HepG2 (cell line): ENCODE measurements at regions not wholly inside any gene's neighbourhood (a gene's known extent, or its start where the extent isn't known, plus 50 kb on each side); places are given as distances from the start of the nearest gene placed in this dataset.

Experiments used
- ATF6 ChIP-seq: sonication (generic); formaldehyde crosslinking; conservative IDR thresholded peaks from 2 replicates; pipeline ENCODE4 v1.4.0; 2020; ENCODE audit warnings: missing genetic modification reagents
- FOXO1 ChIP-seq: sonication (generic); formaldehyde crosslinking; IDR thresholded peaks from 2 replicates; pipeline ENCODE4 v1.4.0; 2020; ENCODE audit warnings: missing genetic modification reagents
- HES4 ChIP-seq: sonication (generic); formaldehyde crosslinking; IDR thresholded peaks from 2 replicates; pipeline ENCODE4 v1.9.0; 2021; ENCODE audit warnings: mild to moderate bottlenecking, missing genetic modification reagents, borderline replicate concordance
- IKZF5 ChIP-seq: IDR thresholded peaks from 2 replicates; pipeline ENCODE4 v1.6.1; 2018; ENCODE audit warnings: missing genetic modification reagents, mild to moderate bottlenecking, missing compliant biosample characterization
- KDM1A ChIP-seq: IDR thresholded peaks from 2 replicates; pipeline ENCODE4 v1.6.1; 2016; ENCODE audit warnings: missing compliant biosample characterization
- MXI1 ChIP-seq: IDR thresholded peaks from 3 replicates; pipeline ENCODE4 v1.6.1; 2012; ENCODE audit warnings: low read depth, low read length, inconsistent platforms, borderline replicate concordance
- NR2F6 ChIP-seq, 2 experiments: IDR thresholded peaks; 2 replicates each; pipeline ENCODE4 v1.6.1; 2016; ENCODE audit warnings: antibody characterized with exemption in 1 of 2, mild to moderate bottlenecking in 1 of 2
- SALL1 ChIP-seq: sonication (generic); formaldehyde crosslinking; IDR thresholded peaks from 2 replicates; pipeline ENCODE4 v1.8.0; 2022; ENCODE audit warnings: mild to moderate bottlenecking, missing genetic modification reagents
- U2AF2 ChIP-seq: fragments of 200-400 bp; formaldehyde crosslinking; IDR thresholded peaks from 2 replicates; pipeline ENCODE4 v1.6.1; 2017; ENCODE audit warnings: low read depth, mild to moderate bottlenecking, low read length
- ZNF160 ChIP-seq: sonication (generic); formaldehyde crosslinking; IDR thresholded peaks from 2 replicates; pipeline ENCODE4 v1.8.0; 2022; ENCODE audit warnings: mild to moderate bottlenecking, inconsistent platforms, missing genetic modification reagents
- ZNF44 ChIP-seq: sonication (generic); formaldehyde crosslinking; IDR thresholded peaks from 2 replicates; pipeline ENCODE4 v1.5.1; 2020; ENCODE audit warnings: mild to moderate bottlenecking, missing genetic modification reagents
- ZNF709 ChIP-seq: sonication (generic); formaldehyde crosslinking; IDR thresholded peaks from 2 replicates; pipeline ENCODE4 v1.5.0; 2020; ENCODE audit warnings: mild to moderate bottlenecking, missing genetic modification reagents
- ZSCAN25 ChIP-seq: sonication (generic); formaldehyde crosslinking; IDR thresholded peaks from 2 replicates; pipeline ENCODE4 v1.8.0; 2022; ENCODE audit warnings: mild to moderate bottlenecking, missing genetic modification reagents
- TF ChIP-seq, protein P1 (sequence below): sonication (generic); formaldehyde crosslinking; IDR thresholded peaks from 2 replicates; pipeline ENCODE4 v1.5.1; 2020; ENCODE audit warnings: missing genetic modification reagents, mild to moderate bottlenecking, borderline replicate concordance
- TF ChIP-seq, protein P2 (sequence below): sonication (generic); formaldehyde crosslinking; IDR thresholded peaks from 2 replicates; pipeline ENCODE4 v1.5.1; 2020; ENCODE audit warnings: missing genetic modification reagents, mild to moderate bottlenecking, borderline replicate concordance
- TF ChIP-seq, protein P3 (sequence below): IDR thresholded peaks from 2 replicates; pipeline ENCODE4 v1.6.1; 2016; ENCODE audit warnings: mild to moderate bottlenecking
- TF ChIP-seq, protein P4 (sequence below): sonication (generic); formaldehyde crosslinking; IDR thresholded peaks from 2 replicates; pipeline ENCODE4 v1.9.0; 2022; ENCODE audit warnings: missing genetic modification reagents, mild to moderate bottlenecking, borderline replicate concordance

DNA sequence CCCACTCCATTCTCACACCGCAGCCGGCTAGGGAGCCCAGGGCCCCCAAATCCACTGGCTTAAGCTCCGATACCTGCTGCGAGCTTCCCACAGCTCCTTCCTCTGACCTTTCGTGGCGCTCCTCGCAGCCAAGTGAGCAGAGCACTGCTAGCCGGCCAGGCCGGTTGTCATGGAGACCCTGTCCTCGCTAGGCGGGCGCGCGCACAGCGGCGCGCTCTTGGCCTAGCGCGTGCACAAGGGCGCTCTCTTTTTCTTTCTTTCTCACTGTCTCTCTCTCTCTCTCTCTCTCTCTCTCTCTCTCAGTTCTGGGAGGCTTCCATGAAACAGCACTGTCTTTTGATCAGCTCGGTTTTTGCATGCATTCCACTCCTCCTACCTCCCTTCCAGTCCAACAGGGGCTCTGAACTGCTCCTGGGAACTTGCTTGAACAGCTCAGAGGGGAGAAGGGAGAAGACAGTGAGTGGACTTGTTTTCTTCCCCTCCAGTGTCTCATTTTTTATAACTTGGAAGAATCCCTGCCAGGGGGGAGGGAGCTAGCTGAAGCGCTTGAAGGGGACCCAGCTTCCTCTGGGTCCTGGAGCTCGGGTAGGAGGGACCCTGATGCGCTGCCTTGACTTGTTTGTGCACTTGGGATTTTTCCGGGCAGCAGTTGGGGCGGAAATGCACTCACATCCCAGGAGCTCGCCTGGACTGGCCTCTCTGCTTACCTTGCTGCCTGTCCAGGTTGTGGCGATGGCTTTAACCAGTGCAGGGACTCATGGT, 100.3 kb upstream of the AKIP1 start (continued):
- TF ChIP-seq U2AF2 (0 out of 2 replicates have a peak, but pooled peaks have one; percentile 65), ZNF709 (CRISPR knock-in tag) (0 out of 2 replicates have a peak, but pooled peaks have one; percentile 22), ZNF44 (no peak), IKZF5 (CRISPR knock-in tag) (no peak; the same call in 1 of the 2 replicates), ATF6 (CRISPR knock-in tag) (no peak), HES4 (CRISPR knock-in tag) (no peak; the same call in 1 of the 2 replicates), FOXO1 (CRISPR knock-in tag) (no peak), NR2F6 (IDR thresholded peaks at IDR 0.05) (no peak), NR2F6 (CRISPR knock-in tag; IDR thresholded peaks at IDR 0.05) (peak; percentile 10; the same call in 1 of the 2 replicates), MXI1 (0 out of 3 replicates have a peak, but pooled peaks have one; percentile 64), KDM1A (CRISPR knock-in tag) (no peak), SALL1 (CRISPR knock-in tag) (peak; percentile 36; the same call in 1 of the 2 replicates), ZNF160 (CRISPR knock-in tag) (no peak), ZSCAN25 (CRISPR knock-in tag) (no peak)
- TF ChIP-seq, protein P1, sequence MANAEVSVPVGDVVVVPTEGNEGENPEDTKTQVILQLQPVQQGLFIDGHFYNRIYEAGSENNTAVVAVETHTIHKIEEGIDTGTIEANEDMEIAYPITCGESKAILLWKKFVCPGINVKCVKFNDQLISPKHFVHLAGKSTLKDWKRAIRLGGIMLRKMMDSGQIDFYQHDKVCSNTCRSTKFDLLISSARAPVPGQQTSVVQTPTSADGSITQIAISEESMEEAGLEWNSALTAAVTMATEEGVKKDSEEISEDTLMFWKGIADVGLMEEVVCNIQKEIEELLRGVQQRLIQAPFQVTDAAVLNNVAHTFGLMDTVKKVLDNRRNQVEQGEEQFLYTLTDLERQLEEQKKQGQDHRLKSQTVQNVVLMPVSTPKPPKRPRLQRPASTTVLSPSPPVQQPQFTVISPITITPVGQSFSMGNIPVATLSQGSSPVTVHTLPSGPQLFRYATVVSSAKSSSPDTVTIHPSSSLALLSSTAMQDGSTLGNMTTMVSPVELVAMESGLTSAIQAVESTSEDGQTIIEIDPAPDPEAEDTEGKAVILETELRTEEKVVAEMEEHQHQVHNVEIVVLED (CRISPR knock-in tag) = 0 out of 2 replicates have a peak, but pooled peaks have one; percentile 35
- TF ChIP-seq, protein P2, sequence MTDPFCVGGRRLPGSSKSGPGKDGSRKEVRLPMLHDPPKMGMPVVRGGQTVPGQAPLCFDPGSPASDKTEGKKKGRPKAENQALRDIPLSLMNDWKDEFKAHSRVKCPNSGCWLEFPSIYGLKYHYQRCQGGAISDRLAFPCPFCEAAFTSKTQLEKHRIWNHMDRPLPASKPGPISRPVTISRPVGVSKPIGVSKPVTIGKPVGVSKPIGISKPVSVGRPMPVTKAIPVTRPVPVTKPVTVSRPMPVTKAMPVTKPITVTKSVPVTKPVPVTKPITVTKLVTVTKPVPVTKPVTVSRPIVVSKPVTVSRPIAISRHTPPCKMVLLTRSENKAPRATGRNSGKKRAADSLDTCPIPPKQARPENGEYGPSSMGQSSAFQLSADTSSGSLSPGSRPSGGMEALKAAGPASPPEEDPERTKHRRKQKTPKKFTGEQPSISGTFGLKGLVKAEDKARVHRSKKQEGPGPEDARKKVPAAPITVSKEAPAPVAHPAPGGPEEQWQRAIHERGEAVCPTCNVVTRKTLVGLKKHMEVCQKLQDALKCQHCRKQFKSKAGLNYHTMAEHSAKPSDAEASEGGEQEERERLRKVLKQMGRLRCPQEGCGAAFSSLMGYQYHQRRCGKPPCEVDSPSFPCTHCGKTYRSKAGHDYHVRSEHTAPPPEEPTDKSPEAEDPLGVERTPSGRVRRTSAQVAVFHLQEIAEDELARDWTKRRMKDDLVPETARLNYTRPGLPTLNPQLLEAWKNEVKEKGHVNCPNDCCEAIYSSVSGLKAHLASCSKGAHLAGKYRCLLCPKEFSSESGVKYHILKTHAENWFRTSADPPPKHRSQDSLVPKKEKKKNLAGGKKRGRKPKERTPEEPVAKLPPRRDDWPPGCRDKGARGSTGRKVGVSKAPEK (CRISPR knock-in tag) = peak; percentile 91; the same call in 1 of the 2 replicates
- TF ChIP-seq, protein P3, sequence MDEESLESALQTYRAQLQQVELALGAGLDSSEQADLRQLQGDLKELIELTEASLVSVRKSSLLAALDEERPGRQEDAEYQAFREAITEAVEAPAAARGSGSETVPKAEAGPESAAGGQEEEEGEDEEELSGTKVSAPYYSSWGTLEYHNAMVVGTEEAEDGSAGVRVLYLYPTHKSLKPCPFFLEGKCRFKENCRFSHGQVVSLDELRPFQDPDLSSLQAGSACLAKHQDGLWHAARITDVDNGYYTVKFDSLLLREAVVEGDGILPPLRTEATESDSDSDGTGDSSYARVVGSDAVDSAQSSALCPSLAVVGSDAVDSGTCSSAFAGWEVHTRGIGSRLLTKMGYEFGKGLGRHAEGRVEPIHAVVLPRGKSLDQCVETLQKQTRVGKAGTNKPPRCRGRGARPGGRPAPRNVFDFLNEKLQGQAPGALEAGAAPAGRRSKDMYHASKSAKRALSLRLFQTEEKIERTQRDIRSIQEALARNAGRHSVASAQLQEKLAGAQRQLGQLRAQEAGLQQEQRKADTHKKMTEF (CRISPR knock-in tag) = 0 out of 2 replicates have a peak, but pooled peaks have one; percentile 16
- TF ChIP-seq, protein P4, sequence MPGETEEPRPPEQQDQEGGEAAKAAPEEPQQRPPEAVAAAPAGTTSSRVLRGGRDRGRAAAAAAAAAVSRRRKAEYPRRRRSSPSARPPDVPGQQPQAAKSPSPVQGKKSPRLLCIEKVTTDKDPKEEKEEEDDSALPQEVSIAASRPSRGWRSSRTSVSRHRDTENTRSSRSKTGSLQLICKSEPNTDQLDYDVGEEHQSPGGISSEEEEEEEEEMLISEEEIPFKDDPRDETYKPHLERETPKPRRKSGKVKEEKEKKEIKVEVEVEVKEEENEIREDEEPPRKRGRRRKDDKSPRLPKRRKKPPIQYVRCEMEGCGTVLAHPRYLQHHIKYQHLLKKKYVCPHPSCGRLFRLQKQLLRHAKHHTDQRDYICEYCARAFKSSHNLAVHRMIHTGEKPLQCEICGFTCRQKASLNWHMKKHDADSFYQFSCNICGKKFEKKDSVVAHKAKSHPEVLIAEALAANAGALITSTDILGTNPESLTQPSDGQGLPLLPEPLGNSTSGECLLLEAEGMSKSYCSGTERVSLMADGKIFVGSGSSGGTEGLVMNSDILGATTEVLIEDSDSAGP (CRISPR knock-in tag) = peak; percentile 44; the same call in 1 of the 2 replicates
